ENCODE measurements at regions not wholly inside any gene's neighbourhood (a gene's known extent, or its start where the extent isn't known, plus 50 kb on each side); places are given as distances from the start of the nearest gene placed in this dataset.

DNA sequence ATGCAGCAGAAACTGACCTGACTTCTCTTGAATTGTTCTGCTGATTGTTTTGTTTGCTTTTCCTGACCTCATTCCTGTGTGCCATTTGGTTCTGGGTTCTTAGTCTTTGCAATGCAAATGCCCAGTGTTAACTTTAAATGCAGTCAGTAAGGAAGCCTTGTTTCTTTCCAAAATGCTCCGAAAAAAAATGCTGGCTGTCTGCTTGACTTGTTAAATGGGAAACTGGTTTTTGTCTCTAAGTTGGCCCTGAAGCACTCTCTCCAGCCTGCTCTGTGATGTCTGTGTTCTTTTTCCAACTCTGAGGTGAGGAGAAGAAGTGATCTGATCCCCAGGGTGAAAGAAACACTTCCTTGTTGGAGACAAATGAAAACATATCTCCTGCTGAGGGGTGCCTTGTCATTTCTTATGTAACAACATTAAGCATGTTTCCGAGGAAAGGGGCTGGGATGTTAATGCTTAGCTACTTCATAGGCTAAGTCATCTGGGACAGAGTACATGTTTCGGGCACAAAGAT lies 256.3 kb upstream of the ADGRL4 start:
- H3K4me3 ChIP-seq (ENCODE audit: low read length), result no peak overlapping the region
- H3K9me3 ChIP-seq (ENCODE audit: control insufficient read depth in 1 of 2, insufficient read depth in 1 of 2, low read length in 2 of 2), result no peaks in the 10 kb centered on the region
- no peaks in the 10 kb centered on the region for H3K4me1 Mint-ChIP-seq (ENCODE audit: low read depth)
- ATAC-seq (ENCODE audit: poor library complexity), result no peak
- DNase-seq, result no peak
- TF ChIP-seq, protein P1, sequence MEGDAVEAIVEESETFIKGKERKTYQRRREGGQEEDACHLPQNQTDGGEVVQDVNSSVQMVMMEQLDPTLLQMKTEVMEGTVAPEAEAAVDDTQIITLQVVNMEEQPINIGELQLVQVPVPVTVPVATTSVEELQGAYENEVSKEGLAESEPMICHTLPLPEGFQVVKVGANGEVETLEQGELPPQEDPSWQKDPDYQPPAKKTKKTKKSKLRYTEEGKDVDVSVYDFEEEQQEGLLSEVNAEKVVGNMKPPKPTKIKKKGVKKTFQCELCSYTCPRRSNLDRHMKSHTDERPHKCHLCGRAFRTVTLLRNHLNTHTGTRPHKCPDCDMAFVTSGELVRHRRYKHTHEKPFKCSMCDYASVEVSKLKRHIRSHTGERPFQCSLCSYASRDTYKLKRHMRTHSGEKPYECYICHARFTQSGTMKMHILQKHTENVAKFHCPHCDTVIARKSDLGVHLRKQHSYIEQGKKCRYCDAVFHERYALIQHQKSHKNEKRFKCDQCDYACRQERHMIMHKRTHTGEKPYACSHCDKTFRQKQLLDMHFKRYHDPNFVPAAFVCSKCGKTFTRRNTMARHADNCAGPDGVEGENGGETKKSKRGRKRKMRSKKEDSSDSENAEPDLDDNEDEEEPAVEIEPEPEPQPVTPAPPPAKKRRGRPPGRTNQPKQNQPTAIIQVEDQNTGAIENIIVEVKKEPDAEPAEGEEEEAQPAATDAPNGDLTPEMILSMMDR (IDR thresholded peaks at IDR 0.05), result no peak
- H3K36me3 Mint-ChIP-seq (ENCODE audit: low read depth), result no peaks in the 10 kb centered on the region
- H3K27ac Mint-ChIP-seq, result no peak overlapping the region
- H3K4me3 Mint-ChIP-seq, result no peak overlapping the region
- H3K9me3 Mint-ChIP-seq, result peaks cover 3% of the 10 kb centered on the region
- no peak overlapping the region for H3K27ac ChIP-seq (ENCODE audit: low read depth in 1 of 2, low read length in 2 of 2)
- no peaks in the 10 kb centered on the region for H3K4me1 ChIP-seq (ENCODE audit: insufficient read depth, low read length)
- H3K27me3 ChIP-seq (ENCODE audit: control insufficient read depth in 1 of 2, insufficient read depth in 2 of 2, low read length in 2 of 2), result no peaks in the 10 kb centered on the region
- ChIA-PET CTCF (no interaction called here), POLR2A (no interaction called here)
- intact Hi-C loops (cut with DNase I, micrococcal nuclease), result no loop called here
- H3K36me3 ChIP-seq (ENCODE audit: insufficient read depth, low read length), result no peaks in the 10 kb centered on the region
- no peaks in the 10 kb centered on the region for H3K27me3 Mint-ChIP-seq

DNA sequence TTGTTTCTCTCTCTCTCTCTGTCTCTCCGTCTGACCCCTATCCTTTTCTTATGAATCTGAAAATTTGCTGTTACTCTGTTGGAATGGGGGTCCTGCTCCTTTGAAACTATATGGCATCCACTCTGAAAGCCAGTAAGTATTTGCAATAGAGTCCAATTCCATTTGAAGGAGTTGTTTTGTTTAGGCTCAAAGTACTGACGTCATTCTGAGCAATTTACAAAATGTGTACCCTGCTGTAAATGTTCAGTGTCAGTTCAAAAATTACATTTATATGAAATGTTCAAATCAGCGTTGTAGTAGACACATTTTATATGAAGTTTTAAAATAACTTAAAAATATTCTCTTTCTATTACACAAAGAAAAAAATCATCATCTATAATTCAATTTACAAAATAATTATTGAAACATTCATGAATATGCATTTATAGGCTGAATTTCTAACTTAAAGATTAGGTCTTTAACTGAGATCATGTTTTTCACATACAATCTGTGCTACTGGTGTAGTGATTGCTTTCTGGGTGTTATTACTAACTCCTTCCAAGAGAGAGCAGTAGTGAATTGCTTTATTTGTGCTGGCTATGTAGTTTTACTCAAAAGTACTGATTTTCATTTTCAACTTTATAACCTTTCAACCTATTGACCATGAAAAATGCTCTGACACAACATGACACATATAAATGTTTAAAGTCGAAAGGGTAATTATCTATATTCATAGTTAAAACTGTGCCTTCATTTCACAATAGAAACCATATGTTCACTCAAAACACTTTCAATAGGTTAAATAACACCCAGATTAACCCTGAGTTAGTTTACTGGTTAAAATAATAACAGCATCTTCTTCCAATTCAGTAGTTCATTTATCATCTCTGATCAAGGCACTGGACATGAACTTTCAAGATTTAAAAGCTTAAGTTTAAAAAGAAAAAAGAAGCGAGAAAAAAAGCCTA lies 253.1 kb upstream of the ADGRL4 start:
- no peaks in the 10 kb centered on the region for H3K27me3 ChIP-seq (ENCODE audit: control insufficient read depth in 1 of 2, insufficient read depth in 2 of 2, low read length in 2 of 2)
- TF ChIP-seq, protein P1 (IDR thresholded peaks at IDR 0.05), result no peak
- H3K27ac Mint-ChIP-seq, result no peak overlapping the region
- no peaks in the 10 kb centered on the region for H3K9me3 ChIP-seq (ENCODE audit: control insufficient read depth in 1 of 2, insufficient read depth in 1 of 2, low read length in 2 of 2)
- intact Hi-C loops (cut with DNase I, micrococcal nuclease), result no loop called here
- DNase-seq (no peak), ATAC-seq (ENCODE audit: poor library complexity) (no peak)
- no peak overlapping the region for H3K4me3 Mint-ChIP-seq
- no peaks in the 10 kb centered on the region for H3K27me3 Mint-ChIP-seq
- no peaks in the 10 kb centered on the region for H3K4me1 Mint-ChIP-seq (ENCODE audit: low read depth)
- H3K27ac ChIP-seq (ENCODE audit: low read depth in 1 of 2, low read length in 2 of 2), result no peak overlapping the region
- H3K4me3 ChIP-seq (ENCODE audit: low read length), result no peak overlapping the region
- no peaks in the 10 kb centered on the region for H3K4me1 ChIP-seq (ENCODE audit: insufficient read depth, low read length)
- ChIA-PET CTCF (no interaction called here), POLR2A (no interaction called here)
- no peaks in the 10 kb centered on the region for H3K9me3 Mint-ChIP-seq
- no peaks in the 10 kb centered on the region for H3K36me3 ChIP-seq (ENCODE audit: insufficient read depth, low read length)
- H3K36me3 Mint-ChIP-seq (ENCODE audit: low read depth), result no peaks in the 10 kb centered on the region

DNA sequence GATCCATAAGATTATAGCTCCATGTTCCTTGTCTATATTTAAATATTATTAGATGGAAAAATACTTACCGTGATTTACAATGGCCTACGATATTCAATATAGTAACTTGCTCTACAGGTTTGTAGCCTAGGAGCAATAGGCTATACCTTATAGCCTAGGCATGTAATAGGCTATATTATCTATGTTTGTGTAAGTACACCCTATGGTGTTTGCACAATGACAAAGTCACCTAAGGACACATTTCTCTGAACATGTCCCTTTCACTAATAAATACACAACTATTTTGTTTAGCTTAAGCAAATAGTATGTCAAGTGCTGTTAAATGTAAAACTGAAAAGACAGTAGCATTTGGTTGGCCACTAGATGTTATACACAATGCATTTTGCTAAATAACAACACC lies 248.9 kb upstream of the ADGRL4 start:
- no peak for ATAC-seq (ENCODE audit: poor library complexity)
- DNase-seq, result no peak
- TF ChIP-seq, protein P1 (IDR thresholded peaks at IDR 0.05), result no peak
- Histone ChIP-seq H3K27me3 (ENCODE audit: control insufficient read depth in 1 of 2, insufficient read depth in 2 of 2, low read length in 2 of 2) (no peaks in the 10 kb centered on the region), H3K27ac (ENCODE audit: low read depth in 1 of 2, low read length in 2 of 2) (no peak overlapping the region), H3K4me1 (ENCODE audit: insufficient read depth, low read length) (no peaks in the 10 kb centered on the region), H3K36me3 (ENCODE audit: insufficient read depth, low read length) (no peaks in the 10 kb centered on the region), H3K4me3 (ENCODE audit: low read length) (no peak overlapping the region), H3K9me3 (ENCODE audit: control insufficient read depth in 1 of 2, insufficient read depth in 1 of 2, low read length in 2 of 2) (no peaks in the 10 kb centered on the region)
- H3K9me3 Mint-ChIP-seq, result no peaks in the 10 kb centered on the region
- ChIA-PET CTCF (no interaction called here), POLR2A (no interaction called here)
- H3K27ac Mint-ChIP-seq, result no peak overlapping the region
- no peaks in the 10 kb centered on the region for H3K36me3 Mint-ChIP-seq (ENCODE audit: low read depth)
- H3K4me1 Mint-ChIP-seq (ENCODE audit: low read depth), result no peaks in the 10 kb centered on the region
- intact Hi-C loops (cut with DNase I, micrococcal nuclease), result no loop called here
- H3K4me3 Mint-ChIP-seq, result no peak overlapping the region
- no peaks in the 10 kb centered on the region for H3K27me3 Mint-ChIP-seq
